ENCODE measurements at regions not wholly inside any gene's neighbourhood (a gene's known extent, or its start where the extent isn't known, plus 50 kb on each side); places are given as distances from the start of the nearest gene placed in this dataset.
"Not testable (repeated sequence)": the region's sequence is repeated elsewhere in the genome, so short reads cannot be mapped to it uniquely, and the experiment has no call there.

GRCh38 chr6:61100072-61100471 is 1186.0 kb downstream of the KHDRBS2 start:
- ATAC-seq (no peak), DNase-seq (no peak)
- H3K4me3 ChIP-seq: no peak overlapping the region
- no peaks in the 10 kb centered on the region for H3K27me3 ChIP-seq (ENCODE audit: insufficient read depth in 3 of 3, low read length in 2 of 3)
- peaks cover 3% of the 10 kb centered on the region for H3K9me3 ChIP-seq
- no peaks in the 10 kb centered on the region for H3K4me1 ChIP-seq
- TF ChIP-seq CTCF (IDR thresholded peaks at IDR 0.05): no peak
- intact Hi-C loops (cut with DNase I): no loop called here
- no peak overlapping the region for H3K27ac ChIP-seq
- H3K36me3 ChIP-seq (ENCODE audit: insufficient read depth in 1 of 2, low read depth in 1 of 2): no peaks in the 10 kb centered on the region

- H3K27me3 ChIP-seq (ENCODE audit: insufficient read depth in 3 of 3, low read length in 2 of 3); ATAC-seq; H3K36me3 ChIP-seq (ENCODE audit: insufficient read depth in 1 of 2, low read depth in 1 of 2); H3K27ac ChIP-seq; H3K4me1 ChIP-seq; H3K9me3 ChIP-seq; intact Hi-C loops (cut with DNase I); DNase-seq; H3K4me3 ChIP-seq: not testable (repeated sequence)
- 81 to 87% (median 87%) methylated on average over 1 of the region's 1 CpG for WGBS, 3 donors
Measured at GRCh38 chr6:61099561-61099960, 1186.5 kb downstream of the KHDRBS2 start.

- H3K36me3 ChIP-seq (ENCODE audit: insufficient read depth in 1 of 2, low read depth in 1 of 2); ATAC-seq; H3K4me3 ChIP-seq; H3K4me1 ChIP-seq; intact Hi-C loops (cut with DNase I); DNase-seq; H3K27me3 ChIP-seq (ENCODE audit: insufficient read depth in 3 of 3, low read length in 2 of 3); H3K9me3 ChIP-seq; H3K27ac ChIP-seq: not testable (repeated sequence)
- WGBS, 3 donors: 61 to 90% (median 73%) methylated on average over 1 of the region's 1 CpG
Measured at GRCh38 chr6:61087986-61088385, 1198.0 kb downstream of the KHDRBS2 start.

- 87 to 94% (median 91%) methylated on average over 3 of the region's 3 CpGs for WGBS, 3 donors
- H3K9me3 ChIP-seq: no peaks in the 10 kb centered on the region
- H3K4me1 ChIP-seq: no peaks in the 10 kb centered on the region
- TF ChIP-seq CTCF (IDR thresholded peaks at IDR 0.05): no peak
- H3K4me3 ChIP-seq: no peak overlapping the region
- intact Hi-C loops (cut with DNase I): no loop called here
- no peaks in the 10 kb centered on the region for H3K36me3 ChIP-seq (ENCODE audit: insufficient read depth in 1 of 2, low read depth in 1 of 2)
- ATAC-seq (no peak), DNase-seq (peak in 1 of 2 donors; percentile 19)
- H3K27ac ChIP-seq: no peak overlapping the region
- no peaks in the 10 kb centered on the region for H3K27me3 ChIP-seq (ENCODE audit: insufficient read depth in 3 of 3, low read length in 2 of 3)
Measured at GRCh38 chr6:61044011-61044410, 1242.0 kb downstream of the KHDRBS2 start.

All from psoas muscle (tissue), 7 donors.